Stimulated activated CD4-positive, alpha-beta T cell treated with anti-CD3 and anti-CD28 coated beads, Interleukin-4, amount 100 ng/mL, for 1 hour (primary cell): ENCODE measurements at regions not wholly inside any gene's neighbourhood (a gene's known extent, or its start where the extent isn't known, plus 50 kb on each side); places are given as distances from the start of the nearest gene placed in this dataset.
"Not testable (repeated sequence)": the region's sequence is repeated elsewhere in the genome, so short reads cannot be mapped to it uniquely, and the experiment has no call there.

Source experiments
- DNase-seq: peaks from one replicate; pipeline ENCODE4 v3.0.0-alpha.2; 2020

DNA sequence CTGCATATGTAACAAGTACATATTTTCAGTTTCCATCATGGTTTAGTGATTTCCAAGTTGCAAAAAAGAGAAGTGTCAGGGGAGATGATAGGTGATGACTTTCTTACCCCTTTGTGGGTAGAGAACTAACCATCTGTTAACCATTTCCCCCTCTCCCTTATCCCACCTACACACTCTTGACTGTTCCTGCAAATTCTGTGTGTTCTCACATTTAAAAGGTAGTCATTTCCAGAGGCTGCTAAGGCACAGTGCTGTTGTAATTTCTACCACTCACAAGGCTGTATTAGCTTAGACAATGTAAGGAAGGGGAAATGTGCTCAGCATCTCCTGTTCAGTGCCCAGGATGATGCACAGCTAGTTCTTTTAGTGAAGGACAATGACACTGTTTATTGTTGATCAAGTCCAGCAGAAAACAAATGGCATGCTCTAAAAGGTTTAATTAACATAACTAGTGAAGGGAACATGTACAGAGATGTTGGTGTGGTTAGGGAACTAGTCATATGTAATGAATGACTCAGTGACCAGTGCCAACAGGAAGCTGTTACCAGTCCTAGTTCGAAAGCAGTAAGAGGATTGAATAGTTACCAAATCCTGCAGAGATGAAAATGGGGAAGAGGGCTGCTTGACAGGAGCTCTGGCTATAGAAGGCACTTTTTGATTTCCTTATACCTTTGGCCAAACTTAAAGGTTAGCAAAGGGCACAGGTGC, 165.1 kb downstream of the PLK2 start:
- no peak for DNase-seq

DNA sequence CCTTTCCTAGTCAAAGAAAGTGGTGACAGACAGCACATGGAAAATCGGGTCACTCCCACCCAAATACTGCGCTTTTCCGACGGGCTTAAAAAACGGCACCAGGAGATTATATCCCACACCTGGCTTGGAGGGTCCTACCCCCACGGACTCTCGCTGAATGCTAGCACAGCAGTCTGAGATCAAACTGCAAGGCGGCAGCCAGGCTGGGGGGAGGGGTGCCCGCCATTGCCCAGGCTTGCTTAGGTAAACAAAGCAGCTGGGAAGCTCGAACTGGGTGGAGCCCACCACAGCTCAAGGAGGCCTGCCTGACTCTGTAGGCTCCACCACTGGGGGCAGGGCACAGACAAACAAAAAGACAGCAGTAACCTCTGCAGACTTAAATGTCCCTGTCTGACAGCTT, 171.6 kb downstream of the PLK2 start:
- DNase-seq, result not testable (repeated sequence)

DNA sequence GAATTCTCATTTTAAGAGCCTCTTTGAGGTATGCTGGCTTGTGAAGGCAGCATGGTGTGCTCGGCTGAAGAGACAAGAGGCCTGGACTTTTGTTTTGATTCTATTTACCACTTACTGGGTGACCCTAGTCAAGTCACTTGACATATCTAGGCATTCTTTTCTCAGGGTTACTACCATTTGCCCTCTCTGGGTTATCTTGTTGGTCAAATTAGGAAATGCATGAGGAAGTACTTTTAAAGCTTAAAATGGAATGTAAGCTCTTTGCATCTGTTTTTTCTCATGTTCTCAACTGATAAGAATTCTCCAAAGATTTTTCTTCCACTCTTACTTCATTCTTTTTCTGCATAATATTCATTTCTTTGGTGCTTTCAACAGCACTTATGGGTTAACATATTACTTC, 173.1 kb downstream of the PLK2 start:
- DNase-seq, result no peak

DNA sequence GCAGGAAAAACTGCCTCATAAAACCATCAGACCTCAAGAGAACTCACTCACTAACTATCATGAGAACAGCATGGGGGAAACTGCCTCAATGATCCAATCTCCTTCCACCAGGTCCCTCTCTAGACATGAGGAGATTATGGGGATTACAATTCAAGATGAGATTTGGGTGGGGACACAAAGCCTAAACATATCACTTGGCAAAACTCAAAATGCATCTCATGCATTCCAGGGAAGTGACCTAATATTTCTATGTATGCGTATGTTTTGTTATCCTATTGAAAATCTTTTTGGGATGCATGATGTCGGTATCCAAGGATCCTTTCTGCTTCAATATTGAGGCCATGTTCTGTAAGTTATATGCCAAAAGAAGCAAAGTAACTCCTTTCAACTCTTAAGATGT, 174.0 kb downstream of the PLK2 start:
- no peak for DNase-seq

DNA sequence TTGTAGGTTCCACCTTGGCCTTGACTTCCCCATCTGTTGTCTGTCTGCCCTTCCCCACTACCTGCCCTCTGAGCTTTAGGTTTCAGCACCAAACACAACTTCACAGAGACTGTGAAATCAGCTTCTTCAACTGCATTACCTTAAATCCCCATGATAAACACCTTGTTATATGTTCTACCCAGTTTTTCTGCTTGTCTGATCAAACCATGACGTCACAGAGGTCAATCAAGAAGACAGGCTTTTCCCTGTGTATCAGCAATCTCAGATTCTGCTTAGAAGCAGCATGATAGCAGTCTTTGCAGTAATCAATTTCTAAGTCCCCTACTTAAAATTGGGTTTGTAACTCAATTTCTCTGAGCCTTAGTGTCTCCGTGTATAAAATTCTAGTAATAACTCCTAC, 175.0 kb downstream of the PLK2 start:
- no peak for DNase-seq

DNA sequence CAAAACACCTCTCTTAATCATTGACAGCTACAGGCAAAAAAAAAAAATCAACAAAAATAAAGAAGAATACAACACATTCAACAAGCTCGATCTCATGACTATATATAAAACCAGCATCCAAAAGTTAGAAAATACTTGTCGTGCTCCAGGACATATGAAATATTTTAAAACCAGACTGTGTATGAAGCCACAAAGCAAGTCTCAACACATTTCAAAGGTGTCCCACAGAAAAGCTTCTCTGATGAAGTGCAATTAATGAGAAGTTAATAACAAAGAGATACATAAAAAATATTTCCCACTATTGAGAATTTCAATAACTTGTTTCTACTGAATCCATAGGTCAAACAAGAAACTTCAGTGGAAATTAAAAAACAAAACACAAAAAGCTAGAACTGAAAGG, 178.7 kb downstream of the PLK2 start:
- no peak for DNase-seq

DNA sequence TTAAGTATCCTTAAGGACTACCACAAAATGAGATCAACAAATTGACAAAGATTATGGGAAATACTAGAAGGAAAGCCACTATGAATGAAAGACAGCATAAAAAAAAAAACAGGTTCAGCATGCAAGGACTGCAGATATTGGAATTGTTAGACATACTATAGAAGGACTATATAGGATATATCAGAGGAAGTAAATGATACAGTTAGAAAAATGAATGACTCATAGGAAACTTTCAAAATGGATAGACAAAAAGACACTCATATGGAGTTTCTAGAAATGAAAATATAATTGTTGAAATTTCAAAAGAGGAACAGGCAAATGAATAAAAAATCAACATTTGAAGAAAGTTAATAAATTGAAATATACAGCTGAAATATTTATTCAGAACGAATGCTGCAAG, 180.6 kb downstream of the PLK2 start:
- no peak for DNase-seq

DNA sequence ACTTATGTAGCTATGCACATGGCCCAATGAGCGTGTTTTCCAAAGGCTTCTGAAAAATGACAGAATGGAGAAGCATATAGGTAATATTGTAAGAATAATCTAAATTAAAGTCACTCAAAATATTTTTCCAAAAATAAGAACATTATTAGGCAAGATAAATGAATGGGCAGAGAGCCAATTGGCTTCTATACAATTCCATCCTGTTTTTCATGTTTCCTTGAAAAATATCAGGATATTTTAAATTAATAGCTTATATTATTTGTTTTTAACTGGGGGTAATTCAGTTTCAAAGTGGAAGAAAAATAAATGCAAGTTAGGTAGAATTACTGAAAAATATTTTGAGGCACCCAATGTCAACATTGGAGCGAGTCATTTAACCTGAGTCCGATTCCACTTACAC, 183.5 kb downstream of the PLK2 start:
- no peak for DNase-seq

DNA sequence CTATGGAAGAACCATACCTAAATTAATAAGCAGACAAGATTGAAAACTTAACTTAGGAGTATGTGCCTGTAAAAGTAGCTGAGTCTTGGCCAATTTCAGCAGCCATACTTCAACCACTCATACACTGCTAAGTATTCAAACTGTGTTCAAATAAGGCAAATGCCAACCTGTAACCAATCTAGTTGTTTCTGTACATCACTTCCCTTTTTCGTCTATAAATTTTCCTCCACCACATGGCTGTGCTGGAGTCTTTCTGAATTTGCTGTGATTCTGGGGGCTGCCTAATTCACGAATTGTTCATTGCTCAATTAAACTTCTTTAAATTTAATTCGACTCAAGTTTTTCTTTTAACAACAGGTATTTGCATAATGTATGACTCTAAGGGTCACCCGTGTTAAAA, 184.4 kb downstream of the PLK2 start:
- DNase-seq, result no peak

DNA sequence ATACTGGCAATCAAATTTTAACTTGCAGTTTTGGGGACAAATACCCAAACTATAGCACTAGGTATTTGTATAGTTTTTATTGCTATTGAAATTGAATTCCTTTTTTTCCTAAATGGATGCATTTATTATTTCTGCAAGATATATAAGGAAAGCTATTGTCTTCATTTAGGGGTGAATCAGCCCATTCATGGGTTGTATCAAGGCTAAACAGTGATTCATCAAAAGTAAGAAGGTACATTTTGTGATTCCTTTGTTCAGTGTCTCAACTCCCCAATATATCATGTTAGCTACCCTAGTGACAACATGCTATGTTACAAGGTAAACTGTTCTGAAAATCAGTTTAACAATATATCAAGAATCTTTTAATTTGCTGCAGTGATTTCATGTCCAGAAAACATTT, 185.7 kb downstream of the PLK2 start:
- DNase-seq, result no peak

DNA sequence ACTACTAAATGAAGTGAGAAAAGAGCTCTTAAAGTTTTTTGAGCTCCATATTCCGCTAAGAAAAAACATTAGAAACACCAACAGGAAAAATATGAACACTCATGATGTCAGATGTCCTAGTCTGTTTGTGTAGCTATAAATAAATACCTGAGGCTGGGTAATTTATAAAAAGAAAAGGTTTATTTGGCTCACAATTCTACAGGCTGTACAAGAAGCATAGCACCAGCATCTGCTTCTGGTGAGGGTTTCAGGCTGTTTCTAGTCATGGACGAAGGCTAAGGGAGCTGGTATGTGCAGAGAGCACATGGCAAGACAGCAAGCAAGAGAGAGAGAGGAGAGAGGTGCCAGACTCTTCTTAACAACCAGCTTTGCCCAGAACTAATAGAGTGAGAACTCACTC, 186.2 kb downstream of the PLK2 start:
- DNase-seq, result no peak

DNA sequence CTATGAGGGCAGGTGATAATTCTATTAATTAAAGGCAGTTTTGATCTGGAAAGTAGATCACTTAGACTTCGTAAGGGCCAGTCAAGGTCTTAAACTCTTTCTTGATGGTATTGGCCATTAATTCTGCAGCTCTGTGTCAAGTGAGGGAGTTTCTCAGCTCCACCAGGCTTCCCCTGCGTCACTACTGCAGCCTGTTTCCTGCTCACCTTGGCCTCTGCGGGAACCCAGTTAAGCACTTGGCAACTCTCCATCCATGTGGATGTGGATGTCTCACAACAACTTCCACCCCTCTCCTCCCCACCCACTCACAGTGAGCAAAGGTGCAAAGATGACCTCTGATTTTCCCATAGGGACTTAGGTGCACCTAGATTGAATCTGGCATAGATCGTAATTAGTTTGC, 191.6 kb downstream of the PLK2 start:
- DNase-seq, result no peak

DNA sequence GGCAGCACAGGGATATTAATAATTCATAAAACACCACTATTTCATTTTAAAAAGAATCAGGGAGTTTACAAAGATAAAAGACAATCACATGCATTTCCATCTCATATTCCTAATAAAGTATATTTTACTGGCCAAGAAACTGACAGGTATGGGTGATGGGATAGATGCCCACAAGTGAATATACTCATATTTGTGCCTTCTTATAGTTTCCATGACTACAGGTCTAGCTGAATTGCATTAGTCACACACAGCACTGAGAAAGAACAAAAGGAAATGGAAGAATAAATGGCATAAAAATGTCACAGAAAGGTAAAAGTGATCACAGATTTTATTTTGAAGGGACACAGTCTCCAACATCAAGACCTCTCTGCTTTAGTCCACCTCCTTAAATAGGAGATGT, 193.5 kb downstream of the PLK2 start:
- no peak for DNase-seq

DNA sequence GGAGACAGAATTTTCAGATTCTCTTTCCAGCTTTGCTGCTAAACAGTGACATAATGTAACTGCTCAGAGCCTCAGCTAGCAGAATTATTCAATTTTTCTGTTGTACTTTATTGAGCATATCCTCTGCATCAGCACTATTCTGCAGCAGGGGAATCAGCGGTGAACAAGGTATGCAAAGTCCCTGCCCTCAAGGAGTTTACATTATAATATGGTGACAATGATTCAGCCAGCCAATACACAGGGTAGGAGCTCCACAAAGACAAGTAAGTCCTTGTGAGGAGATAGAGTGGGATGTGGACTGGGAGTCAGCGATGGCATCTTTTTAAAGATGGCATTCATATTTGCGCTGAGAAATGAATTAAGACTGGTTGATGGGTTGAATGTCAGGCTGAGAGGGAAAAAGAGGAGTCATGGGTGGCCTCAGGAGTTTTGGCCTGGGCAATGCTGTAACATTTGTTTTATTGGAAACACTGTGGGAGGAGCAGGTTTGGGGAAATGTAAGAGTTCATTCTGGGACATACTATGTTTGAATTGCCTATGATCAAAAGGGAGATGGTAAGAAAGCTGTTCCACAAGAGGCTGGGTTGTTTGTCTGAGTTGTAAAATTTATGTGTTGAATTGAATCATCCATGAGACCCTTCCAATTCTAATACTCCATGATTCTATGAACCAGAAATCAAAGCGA, 194.5 kb downstream of the PLK2 start:
- DNase-seq, result no peak

DNA sequence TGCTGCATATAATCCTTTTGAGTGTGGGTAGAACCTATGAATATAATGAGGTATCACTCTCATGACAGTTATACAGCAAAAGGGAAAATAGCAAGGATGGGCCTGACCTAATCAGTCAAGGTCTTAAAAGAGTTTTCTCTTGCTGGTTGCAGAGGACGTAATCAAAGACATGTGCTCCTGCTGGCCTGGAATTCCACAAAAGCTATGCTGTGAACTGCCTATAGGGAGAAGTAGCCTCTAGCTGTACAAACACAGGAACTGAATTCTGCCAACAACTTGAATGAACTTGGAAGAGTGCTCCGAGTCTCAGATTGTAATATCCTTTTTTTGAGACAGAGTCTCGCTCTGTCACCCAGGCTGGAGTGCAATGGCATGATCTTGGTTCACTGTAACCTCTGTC, 195.6 kb downstream of the PLK2 start:
- DNase-seq, result no peak

DNA sequence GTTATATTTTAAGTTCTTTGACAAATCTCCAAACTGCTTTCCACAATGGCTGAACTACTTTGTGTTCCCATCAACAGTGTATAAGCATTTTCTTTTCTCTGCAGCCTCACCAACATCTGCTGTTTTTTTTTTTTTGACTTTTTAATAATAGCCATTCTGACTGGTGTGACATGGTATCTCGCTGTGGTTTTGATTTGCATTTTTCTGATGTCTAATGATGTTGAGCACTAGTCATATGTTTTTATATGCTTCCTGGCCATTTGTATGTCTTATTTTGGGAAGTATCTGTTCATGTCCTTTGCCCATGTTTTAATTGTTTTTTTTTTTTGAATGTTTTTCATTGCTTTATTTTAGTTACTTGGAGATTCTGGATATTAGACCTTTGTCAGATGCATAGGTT, 196.6 kb downstream of the PLK2 start:
- DNase-seq, result no peak

DNA sequence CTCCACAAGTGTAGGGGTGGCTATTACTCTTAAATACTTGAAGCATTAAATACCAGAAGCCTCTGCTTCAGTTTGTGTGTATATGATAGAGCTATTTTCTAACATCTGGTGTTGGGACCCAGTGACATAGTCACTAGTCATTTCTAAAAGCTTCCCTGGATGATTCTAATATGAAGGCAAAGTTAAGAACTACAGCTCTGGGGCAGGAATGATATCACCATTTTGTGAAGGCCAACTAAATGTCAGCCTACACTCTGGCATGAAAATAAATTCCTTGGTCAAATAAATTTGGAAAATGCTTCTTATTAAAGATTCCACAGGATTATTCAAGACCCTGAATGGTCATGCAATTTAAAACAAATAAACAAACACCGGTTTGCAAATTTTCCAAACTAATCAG, 197.7 kb downstream of the PLK2 start:
- no peak for DNase-seq

DNA sequence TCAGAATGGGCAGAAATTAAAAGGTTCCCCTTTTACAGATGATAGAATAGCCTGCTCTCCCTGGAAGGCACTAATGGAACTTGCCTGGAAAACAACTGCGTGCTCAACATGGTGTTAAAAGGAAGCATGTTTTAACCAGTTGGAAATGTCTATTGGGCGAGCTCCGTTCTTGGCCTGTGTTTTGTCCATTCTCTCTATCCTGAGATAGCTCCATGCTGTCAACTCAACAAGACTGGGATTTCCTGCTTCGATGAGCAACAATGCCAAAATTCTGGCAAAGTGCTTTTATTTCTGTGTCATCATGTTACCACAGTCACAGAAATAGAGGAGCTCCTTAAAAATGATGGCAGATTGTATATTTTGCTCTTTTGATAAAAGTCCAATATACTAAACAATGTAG, 198.3 kb downstream of the PLK2 start:
- DNase-seq, result no peak

DNA sequence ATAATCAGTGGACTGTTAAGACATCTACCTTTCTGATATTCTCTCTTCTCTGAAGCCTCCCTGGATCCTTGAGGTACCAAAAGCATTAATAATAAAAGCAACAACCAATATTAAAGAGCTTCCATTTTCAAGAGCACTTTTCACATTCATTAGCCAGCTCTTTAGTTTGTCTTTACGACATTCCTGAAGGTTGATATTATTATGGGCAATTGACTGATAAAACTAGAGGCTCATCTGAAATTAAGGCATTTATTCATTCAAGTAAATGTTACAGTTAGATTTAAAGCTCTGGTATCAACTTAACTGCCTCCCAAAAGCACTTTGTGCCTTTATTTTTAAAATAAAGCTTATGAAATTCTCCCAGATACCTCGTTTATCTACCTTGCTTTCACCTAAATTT, 199.6 kb downstream of the PLK2 start:
- DNase-seq, result no peak

DNA sequence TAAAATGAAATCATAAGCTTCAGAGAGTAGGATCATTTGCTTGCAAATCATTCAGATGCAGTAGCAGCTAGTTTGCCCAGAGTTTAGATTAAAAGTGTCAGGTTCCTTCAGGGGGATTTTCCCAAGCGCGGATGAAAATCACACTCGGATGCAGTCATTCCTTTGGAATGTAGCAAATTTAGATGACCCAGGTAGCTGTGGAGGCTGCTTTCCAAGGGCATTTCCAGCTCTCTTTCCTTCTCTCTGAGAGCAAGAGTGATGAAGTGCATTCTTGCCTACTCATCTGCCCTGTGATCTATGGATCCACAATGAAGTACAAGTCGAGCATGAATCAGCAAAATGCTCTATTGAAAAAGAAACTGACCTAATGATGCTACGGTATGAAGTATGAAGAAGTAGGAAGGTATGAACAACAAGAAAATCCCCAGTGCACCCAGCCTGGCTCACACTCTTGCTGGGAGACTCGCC, 200.2 kb downstream of the PLK2 start:
- no peak for DNase-seq

DNA sequence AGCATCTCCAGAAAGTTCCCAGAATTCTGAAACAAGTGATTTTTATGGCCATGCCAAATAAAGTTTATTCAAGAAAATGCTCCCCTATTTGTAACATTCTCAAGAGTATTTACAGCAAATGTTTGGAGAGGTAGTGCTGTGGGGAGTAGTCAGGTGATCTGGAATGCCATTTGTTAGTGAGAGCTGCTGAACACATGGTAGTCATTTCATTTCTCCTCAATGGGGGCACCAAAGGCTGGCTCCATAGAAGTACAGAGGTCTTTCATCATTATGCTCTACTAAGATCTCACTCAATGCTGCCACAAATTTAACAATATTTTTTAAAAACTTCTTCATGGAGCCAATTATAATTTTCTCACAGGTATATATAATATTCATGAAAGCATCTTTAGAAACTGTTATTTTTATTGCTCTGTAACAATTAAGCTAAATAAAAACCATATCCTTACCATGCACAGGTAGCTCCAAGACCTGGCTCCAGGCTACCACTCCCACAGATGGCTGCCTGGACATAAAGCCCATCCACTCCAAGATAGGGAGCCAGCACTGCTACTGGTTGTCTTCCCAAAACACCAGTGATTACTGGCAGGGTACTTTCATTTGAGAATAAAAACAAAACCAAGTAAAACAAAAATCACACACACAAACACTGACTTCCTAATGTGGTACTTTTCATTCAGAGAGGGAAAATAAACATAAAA, 200.8 kb downstream of the PLK2 start:
- no peak for DNase-seq

DNA sequence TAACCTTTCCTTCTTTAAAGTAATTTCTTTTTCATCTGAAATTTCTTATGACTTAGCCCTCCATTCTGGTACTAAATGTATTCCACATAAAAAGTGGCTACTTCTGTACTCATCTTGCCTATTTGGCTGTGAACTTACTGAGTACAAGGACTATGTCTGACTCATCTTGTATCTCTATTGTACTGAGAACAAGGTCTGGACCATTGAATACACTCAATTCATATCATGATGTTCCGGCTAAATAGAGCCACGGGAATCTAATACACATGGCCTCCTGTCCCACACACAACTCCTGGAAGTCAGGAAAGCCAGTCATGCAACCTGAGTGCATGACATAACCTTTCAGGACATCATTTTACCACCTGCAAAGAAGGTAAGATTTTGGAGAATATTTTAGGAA, 203.9 kb downstream of the PLK2 start:
- DNase-seq, result no peak

DNA sequence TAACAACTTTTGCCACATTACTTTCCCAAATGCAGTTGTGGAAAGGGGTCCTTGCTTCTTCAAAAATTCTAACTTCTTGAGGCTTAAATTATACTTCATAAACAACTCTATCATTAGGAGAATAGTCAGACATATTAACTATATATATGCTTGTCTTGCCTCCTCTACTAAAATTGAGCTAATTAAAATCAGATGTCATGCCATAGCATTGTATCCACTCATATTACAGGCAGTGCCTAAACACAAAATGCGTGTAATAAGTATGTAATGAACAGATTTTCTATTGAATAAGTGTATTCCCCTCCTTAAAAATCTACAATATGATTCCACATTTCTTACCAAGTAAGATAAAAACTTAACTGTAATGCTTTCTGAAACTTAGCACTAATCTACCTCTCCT, 204.5 kb downstream of the PLK2 start:
- no peak for DNase-seq

DNA sequence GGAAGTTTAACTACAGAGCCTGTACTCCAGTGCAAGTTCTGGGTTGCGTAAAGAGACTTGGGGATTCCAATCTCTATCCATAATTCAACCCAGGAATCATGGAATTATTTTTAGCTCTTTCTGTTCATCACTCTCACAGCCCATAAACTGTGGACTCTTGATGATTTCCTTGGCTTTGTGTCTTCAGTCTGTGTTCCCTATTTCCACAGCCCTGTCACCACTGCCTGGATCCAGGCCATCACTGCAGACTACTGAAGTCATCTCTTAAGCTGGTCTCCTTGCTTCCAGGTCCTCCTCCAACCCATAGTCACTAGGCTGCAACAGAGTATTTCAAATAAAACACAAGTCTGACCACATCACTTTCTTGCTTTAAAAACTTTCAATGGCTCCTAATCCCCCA, 211.7 kb downstream of the PLK2 start:
- no peak for DNase-seq
